Right kidney (tissue), 1 donor: ENCODE measurements at regions not wholly inside any gene's neighbourhood (a gene's known extent, or its start where the extent isn't known, plus 50 kb on each side); places are given as distances from the start of the nearest gene placed in this dataset.
A peak's percentile ranks its signal among the peaks of the same experiment; 100 is the strongest.

Source experiments
- DNase-seq: peaks from one replicate; pipeline ENCODE4 v3.0.0-alpha.2; 2016

GRCh38 chr3:135751991-135752390 is 213.5 kb upstream of the PPP2R3A start:
- DNase-seq: no peak

DNA sequence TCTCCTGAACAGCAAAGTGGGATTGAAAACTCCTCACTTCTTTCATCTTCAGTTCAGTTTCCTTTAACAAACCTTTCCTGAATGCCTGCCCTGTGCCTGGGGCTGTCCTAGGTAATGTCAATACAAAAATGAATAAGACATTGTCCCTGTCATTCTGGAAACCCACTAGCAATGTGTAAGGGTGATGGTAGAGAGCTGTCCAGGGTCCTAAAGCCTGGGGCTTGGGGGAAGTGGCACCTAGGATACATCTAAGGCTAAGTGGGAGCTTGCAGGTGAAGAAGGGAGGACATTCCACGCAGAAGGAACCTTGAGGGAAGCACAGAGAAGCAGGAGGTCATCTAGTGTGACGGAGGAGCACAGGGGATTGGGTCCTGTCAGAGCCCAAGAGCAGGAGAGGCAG is 212.7 kb upstream of the PPP2R3A start:
- peak; percentile 5 for DNase-seq

DNA sequence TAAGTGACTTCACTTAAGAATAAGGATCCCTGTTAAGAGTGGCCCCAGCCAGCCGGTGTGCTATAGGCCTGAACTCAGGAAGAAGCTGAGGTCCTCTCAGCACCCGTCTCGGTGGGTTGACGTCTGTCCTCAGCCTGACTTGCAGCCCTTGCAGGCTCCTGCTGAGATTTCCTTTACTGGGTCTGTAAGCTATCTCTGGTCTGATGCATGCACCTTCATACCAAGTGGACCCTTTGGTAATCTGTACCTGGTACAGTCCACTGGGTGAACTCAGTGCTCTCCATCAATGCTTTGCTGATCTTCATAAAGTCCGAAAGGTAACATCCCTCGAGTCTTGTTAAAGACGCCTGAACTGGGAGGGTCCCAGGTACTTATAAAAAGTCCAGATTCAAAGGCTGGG is 212.0 kb upstream of the PPP2R3A start:
- no peak for DNase-seq

DNA sequence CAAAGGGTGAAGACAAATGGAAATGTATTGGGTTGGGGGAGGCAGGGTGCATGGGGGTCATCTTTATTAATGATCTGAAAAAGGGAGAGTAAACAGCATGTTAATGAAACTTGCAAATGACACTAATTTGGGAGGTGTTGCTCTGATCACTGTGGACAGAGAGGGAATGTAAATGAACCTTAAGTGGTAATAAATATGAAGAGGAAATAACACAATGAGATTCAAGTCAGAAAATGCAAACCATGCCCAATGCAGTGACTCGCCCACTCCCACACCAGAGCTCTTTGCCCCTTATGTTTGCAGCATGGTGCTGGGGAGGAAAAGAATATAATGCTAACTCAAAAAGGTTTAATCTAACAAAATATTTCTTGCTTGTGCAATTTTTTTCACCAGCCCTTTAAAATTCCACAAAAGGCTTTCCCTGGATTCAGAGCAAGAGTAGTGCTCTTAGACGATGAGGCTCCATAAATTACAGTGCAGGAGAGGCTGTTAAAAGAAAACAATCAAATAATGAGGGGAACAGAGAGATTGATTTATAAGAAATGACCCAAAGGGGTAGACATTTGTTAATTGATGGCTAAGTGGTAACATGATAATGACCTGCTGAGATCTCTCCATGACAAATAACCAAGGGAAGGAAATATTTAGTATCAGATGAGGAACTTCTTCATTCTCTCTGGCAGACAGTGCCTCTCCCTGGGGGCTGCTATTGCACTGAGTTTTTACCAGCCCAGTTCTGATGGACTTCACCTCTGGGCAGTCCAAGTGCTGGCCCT is 210.0 kb upstream of the PPP2R3A start:
- DNase-seq: no peak

DNA sequence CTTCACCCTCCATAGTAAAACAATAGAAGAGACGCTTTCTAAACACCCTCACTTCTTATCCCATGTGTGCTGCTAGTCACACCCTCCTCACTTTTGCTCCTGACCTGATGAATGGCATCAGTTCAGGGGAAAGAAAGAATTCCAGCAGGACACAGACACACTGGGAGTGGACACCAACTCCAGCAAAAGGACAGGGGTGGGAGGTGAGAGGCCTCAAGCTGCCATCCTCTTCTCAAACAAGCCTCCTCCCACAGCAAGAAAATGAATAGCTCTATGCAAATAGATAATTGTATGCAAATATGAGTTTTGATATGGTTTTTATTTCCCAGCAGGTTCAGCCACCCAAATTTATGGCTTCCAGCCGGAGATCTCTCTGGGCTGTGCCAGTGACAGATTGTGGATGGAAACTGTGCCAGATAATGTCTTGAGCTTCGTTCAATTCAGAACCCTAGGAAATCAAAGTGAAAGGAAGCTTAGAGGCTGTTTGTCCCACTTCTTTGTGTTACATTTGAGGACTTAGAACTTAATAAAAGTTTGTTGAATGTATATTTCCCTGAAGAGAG is 209.3 kb upstream of the PPP2R3A start:
- DNase-seq: no peak

- DNase-seq: no peak
These were observed 208.1 kb upstream of the PPP2R3A start for GRCh38 chr3:135757421-135757820.

DNA sequence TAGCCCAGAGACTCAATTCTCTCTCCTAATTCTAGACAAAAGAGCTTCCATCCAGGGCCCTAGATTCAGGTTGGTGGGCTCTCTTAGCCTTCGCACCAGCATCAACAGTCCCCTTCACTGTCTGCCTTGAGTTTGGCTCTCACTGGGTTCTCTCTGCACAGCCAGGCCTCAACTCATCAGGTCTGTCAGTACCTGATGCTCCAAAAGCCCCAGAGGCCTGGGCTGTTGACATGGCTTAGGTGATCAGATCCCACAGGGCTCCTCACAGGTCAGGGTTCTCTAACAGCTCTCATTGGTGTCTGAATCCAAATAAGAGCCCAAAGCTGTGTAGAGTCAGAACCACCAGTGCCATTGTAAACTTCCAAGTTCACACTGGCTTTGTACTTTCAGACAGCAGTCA is 206.6 kb upstream of the PPP2R3A start:
- no peak for DNase-seq

DNA sequence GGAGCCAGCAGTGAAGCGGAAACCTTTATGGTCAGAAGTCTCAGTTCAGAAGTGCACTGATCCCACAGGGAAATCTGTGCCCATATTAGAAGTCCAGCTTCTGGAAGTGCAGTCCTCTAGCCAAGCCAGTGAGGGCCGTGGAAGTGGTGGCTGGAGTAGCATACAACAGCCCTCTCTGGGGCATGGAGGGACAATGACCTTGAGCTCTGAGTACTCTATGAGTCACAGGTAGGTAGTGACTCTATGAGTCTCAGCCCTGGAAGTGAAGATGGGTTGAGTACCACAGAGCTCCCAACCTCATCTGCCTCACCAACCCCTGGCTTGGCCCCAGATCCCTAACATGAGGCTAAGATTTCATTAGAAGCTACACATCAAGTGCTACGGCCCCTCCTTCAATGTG is 205.9 kb upstream of the PPP2R3A start:
- no peak for DNase-seq

DNA sequence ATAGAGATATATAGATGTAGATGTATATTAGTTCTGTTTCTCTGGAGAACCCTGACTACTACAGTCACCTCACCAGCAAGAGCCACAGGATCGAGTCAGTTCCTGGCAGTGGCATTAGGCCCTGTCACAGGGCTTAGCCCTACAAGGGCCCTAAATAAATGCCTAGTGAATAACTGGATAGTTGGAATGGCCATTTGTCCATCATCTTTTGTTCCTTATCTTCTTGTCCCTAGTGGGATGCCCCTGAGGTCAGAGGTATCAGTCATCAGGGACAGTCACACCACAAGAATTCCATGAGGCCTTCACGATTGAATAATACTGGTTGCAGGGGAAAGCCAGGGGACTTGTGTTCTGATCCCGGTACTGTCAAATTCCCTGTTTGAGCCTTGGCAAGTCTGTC is 204.9 kb upstream of the PPP2R3A start:
- no peak for DNase-seq

DNA sequence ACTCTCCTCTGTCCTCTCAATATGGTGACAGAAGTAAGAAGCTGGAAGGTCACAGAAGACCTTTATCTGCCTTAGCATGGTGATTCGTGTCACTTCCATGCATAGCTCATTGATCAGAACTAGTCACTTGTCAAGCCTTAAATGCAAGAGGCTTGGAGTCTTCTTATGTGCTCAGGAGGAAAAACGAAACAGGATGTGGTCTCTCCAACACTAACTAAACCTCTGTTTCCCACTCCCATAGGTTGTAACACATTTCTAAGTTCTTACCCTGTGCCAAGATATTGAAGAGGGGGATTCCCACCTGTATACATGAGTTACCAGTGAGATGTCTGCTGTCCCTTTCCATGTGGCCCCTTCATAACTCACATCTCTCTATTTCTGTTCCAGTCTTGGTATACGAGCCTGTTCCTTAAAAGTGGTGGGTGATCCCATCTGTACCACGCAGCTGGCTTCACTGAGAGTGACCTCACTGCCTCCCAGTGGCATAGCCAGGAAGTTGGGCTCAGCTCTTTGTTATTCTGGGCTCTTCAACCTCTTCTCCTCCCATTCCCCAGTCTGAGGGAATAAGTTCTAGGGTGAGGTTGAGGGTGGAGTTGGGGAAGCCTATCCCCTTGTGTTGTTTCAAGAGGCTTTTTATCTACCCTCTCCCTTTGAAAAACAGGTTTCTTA is 203.2 kb upstream of the PPP2R3A start:
- peak; percentile 3 for DNase-seq

DNA sequence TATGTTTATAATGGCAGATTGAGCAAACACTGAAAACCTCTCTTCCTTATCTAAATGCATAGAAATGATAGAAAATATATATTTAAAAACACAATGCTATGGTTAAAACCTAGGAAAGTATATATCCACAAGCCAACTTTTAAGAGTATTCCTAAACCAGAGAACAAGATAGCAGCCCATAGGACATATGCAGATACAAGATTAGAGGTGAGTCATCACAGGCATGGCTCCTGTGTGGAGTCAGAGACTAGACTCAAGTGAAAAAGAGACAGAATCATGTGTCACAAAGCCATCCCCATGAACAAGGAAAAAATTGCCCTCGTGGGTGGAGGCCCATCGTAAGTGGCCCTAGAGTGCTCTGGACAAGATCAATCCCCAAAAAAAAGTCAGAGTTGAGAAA is 199.4 kb upstream of the PPP2R3A start:
- DNase-seq: no peak

- no peak for DNase-seq
These were observed 193.8 kb upstream of the PPP2R3A start for GRCh38 chr3:135771760-135772159.

DNA sequence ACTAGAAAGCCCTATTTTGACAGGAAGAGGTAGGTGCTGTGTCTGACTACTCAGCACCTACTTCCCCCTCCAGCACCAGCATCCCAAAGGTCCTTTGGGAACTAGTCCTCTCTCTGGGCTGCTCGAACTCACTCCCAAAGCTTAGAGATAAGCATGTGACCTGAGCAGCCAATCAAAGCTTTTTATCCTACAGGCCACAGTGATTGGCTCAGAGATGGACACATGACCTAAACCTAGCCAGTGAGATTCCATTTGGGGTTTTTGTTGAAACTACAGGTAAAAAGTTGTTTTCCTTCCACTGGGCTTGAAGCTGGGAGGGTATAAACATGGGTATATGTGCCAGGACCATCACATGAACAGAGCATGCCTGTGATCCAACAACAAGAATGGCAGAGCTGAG is 186.5 kb upstream of the PPP2R3A start:
- DNase-seq: no peak

DNA sequence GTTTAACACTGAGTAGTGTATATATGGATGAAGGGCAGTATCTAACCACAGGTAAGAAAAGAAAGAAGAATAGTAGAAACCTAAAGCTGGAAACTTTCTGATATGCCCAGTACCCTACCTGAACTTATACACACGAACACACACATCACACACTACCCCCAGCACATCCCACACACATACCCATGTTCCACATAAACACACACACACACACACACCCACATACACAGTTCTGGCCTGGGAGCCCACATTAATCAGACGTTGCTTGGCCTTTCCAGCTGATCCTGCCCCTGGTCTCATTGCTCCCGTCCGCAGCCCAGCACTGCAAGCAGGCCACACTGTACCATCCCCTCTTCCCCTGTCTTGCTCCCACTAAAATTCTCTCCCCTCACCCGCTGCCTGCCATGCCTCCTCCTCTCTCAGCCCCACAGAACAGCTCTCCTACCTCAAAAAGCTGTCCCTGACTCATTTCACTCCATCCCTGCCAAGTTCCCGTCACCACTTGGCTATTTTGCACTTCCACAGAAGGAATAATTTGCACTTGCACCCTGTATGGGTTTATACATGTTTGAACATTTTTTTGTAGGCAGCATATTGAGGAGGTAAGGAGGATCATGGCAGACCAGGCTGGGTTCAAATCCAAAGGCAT is 185.8 kb upstream of the PPP2R3A start:
- no peak for DNase-seq

DNA sequence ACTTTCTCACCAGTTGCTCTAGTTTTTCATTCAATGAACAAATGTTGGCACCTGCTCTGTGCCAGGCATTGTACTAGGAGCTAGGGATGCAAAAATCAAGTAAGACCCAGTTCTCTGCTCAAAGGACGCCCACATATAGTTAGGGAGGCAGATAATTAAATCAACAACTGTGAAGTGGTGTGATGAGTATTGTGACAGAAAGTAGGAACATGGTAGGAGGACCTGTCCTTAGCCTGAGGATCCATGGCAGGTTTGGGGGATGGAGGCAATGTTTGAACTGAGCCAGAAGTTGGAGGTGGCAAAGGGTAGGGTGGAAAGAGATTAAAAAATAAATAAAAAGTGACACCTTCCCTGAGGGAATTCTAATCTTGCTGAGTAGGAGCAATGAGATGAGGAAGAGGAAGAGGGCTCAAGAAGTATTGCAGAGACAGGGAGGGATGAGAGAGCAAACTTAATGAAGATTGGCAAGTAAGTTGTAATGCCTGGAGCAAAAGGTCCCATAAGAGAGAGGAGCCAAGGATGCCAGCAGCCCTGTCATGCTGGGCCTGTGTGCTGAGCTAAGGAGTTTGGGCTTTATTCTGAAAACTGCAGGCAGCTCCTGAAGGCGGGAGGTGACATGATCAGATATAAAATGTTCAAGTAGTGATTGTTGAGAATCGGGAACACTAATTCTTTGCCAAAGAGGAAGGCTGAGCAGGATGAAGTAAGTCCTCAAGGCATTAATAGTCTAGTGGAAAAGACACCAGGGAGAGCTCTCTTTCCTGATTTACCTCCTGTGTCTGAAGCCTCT is 184.3 kb upstream of the PPP2R3A start:
- DNase-seq: no peak

- DNase-seq: no peak
These were observed 181.0 kb upstream of the PPP2R3A start for GRCh38 chr3:135784557-135784956.

DNA sequence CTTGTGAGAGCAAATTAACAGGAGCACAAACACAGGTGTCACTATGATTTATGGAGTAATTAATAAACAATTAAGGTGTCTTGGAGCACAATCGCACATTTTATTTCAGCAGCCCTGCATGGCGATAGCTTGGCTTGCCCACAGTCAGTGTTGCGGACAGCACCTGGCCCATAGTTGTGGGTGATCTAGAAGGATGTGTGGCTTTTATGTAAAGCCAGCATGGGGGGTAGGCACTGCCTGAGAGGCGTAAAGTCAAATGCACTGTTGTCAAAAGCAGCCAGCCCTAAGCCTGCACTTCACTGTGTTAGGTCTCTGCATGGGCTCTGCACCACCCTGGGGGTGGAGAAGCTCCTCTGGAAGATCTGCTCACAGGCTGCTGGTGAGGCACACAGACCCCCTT is 177.4 kb upstream of the PPP2R3A start:
- DNase-seq: no peak

DNA sequence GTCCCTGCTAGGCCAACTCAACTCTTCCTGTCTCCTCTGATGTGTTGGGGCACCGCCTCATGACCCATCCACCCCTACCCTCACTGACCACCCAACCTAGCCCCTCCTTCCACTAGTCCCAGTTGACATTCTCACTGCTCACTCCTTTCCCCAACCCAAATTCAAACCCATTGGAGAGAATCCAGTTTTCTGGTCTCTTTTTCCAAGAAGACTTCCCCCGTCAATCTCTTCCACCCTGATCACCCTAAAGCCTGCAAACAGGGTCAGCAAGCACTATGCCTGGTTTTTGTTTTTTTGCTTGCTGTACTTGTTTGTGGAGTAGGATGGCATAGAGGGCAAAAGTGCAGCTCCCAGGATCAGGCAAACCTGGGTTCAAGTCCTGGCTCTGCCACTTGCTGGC is 176.6 kb upstream of the PPP2R3A start:
- DNase-seq: no peak

GRCh38 chr3:135792174-135792573 is 173.4 kb upstream of the PPP2R3A start:
- DNase-seq: no peak

DNA sequence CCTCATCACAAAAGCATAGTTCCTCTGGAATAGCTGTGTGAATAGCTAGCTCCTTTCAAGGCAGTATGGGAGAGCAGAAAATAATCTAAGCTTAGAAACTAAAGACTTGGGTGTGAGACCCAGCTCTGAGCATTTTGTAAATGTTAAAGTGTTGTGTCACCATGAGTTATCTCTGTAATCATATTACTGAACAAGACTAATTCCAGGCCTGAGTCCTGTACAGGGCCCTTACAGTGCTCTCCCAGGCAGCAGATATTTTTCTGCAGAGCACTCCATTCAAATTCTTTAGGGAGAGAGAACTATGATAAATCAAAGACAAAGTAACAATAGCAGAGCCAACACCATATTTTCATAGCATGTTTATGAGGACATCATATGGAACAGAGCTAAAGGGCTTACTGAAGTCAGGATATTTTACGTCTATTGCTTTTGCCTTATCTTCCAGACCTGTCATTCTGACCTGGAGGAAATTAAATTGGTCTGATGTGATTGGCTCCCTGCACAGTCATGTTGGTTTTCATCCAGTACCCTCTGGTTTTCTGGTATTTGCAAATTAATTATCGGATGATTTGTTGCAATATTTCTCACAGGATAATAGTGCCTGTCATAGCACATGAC is 172.6 kb upstream of the PPP2R3A start:
- DNase-seq: no peak

DNA sequence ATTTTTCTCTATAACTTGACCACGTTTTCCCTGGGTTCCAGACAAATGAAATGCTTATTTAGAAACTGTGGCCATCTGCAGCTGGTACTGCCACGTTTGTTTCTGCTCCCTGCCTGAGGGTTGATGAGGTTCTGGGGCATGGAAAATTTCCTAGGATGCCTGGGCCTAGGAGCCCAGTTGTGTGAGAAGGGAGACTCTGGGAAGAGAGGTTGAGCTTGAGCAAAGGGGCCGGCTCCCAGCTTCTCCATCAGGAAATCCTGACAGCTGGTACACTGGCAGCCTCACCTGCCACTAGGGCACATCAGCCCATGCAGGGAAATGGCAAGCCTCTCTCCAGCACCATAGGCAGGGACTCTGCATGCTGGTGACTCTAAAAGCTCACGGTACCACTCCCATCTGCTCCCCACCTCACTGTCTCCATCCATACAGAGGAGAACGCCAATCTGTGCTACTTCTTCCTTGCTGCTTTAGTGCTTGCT is 165.4 kb upstream of the PPP2R3A start:
- no peak for DNase-seq

DNA sequence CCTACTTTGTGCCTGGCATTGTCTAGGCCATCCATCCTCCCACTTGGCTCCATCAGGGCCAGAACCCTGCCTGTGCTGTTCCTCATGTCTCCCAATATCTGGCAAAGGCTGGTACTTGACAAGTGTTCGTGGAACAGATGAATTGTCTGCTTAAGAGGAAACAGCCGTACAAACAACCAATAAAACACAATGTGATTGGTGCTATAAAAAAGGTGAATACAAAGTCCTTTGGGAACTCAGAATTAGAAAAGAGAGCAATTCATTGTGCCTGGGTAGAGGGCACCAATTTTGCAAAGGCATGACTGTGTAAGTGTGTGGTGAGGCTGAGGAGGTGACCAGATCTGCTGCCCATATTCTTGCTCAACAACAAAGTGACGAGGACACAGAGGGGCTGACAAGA is 164.5 kb upstream of the PPP2R3A start:
- DNase-seq: no peak
